ENCODE measurements at regions not wholly inside any gene's neighbourhood (a gene's known extent, or its start where the extent isn't known, plus 50 kb on each side); places are given as distances from the start of the nearest gene placed in this dataset.

DNA sequence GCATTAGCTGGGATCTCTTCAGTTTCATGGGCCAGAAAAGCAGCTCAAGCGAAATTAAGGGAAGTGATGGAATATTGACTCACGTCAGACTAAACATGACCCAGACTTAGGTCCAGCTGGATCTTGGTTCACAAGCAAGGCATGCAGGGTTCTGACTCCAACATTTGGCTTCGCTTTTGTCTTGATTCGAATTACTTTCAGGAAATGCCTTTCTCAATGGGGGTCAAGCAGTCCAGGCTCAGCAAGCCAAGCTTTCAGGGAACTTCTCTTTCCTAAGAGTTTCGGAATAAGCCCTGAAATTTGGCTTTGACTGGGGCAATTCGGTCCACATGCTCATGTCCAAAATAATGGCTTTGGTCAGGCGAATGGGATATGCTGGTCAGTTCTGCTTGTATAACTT, 678.7 kb upstream of the TMEM132C start (continued):
- TF ChIP-seq, protein P1, sequence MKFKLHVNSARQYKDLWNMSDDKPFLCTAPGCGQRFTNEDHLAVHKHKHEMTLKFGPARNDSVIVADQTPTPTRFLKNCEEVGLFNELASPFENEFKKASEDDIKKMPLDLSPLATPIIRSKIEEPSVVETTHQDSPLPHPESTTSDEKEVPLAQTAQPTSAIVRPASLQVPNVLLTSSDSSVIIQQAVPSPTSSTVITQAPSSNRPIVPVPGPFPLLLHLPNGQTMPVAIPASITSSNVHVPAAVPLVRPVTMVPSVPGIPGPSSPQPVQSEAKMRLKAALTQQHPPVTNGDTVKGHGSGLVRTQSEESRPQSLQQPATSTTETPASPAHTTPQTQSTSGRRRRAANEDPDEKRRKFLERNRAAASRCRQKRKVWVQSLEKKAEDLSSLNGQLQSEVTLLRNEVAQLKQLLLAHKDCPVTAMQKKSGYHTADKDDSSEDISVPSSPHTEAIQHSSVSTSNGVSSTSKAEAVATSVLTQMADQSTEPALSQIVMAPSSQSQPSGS (IDR thresholded peaks at IDR 0.05; ENCODE audit: low read length) = no peak
- TF ChIP-seq RXRA (IDR thresholded peaks at IDR 0.05; ENCODE audit: insufficient read depth, low read depth, low read length) (no peak), SP1 (IDR thresholded peaks at IDR 0.05; ENCODE audit: low read depth, low read length) (no peak), GABPA (IDR thresholded peaks at IDR 0.05; ENCODE audit: borderline replicate concordance, insufficient read depth, low read length) (no peak), EZH2 (IDR thresholded peaks at IDR 0.05; ENCODE audit: low read depth, low read length, severe bottlenecking) (no peak)
- TF ChIP-seq, protein P2, sequence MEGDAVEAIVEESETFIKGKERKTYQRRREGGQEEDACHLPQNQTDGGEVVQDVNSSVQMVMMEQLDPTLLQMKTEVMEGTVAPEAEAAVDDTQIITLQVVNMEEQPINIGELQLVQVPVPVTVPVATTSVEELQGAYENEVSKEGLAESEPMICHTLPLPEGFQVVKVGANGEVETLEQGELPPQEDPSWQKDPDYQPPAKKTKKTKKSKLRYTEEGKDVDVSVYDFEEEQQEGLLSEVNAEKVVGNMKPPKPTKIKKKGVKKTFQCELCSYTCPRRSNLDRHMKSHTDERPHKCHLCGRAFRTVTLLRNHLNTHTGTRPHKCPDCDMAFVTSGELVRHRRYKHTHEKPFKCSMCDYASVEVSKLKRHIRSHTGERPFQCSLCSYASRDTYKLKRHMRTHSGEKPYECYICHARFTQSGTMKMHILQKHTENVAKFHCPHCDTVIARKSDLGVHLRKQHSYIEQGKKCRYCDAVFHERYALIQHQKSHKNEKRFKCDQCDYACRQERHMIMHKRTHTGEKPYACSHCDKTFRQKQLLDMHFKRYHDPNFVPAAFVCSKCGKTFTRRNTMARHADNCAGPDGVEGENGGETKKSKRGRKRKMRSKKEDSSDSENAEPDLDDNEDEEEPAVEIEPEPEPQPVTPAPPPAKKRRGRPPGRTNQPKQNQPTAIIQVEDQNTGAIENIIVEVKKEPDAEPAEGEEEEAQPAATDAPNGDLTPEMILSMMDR (IDR thresholded peaks at IDR 0.05; ENCODE audit: control extremely low read depth in 1 of 3, insufficient read depth in 1 of 3, low read depth in 1 of 3, low read length in 3 of 3) = no peak
